Coronary artery (tissue), 2 donors: ENCODE measurements at regions not wholly inside any gene's neighbourhood (a gene's known extent, or its start where the extent isn't known, plus 50 kb on each side); places are given as distances from the start of the nearest gene placed in this dataset.

ENCODE experiments used
- DNase-seq: peaks from one replicate; pipeline ENCODE4 v3.0.0-alpha.2; 2017; ENCODE audit warnings: low spot score
- H3K27ac ChIP-seq, 2 donors: fragments of 200-600 bp; sonication (generic); one replicate each; pipeline ENCODE4 v1.5.1; 2016 to 2019
- H3K4me3 ChIP-seq: fragments of 200-600 bp; sonication (generic); 2 replicates; pipeline ENCODE4 v1.5.1; 2016; ENCODE audit warnings: mild to moderate bottlenecking, moderate library complexity
- TF ChIP-seq, protein P1 (sequence below): fragments of 200-600 bp; sonication (generic); IDR thresholded peaks from one replicate; pipeline ENCODE4 v1.5.1; 2019; ENCODE audit warnings: antibody characterized with exemption

DNA sequence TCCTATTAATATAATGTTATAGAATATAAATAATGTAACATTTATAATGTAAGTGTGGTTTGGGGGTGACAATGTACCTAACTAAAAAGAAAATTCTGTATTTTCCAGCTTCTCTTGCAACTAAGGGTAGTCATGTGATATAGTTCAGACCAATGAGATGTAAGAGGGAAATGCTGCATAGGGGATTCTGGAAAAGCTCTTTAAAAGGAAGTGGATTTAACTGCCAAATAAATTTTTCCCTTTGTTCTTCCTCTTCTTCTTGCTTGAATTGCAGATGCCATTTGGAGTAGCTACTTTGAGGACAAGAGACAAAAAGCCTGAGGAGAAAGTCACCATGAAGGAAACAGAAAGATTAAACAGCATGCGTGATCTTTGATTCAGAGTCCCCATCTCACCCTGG is 194.3 kb downstream of the PTEN start:
- peak overlapping the region in 1 of 2 donors; percentile 10 for H3K27ac ChIP-seq
- TF ChIP-seq, protein P1, sequence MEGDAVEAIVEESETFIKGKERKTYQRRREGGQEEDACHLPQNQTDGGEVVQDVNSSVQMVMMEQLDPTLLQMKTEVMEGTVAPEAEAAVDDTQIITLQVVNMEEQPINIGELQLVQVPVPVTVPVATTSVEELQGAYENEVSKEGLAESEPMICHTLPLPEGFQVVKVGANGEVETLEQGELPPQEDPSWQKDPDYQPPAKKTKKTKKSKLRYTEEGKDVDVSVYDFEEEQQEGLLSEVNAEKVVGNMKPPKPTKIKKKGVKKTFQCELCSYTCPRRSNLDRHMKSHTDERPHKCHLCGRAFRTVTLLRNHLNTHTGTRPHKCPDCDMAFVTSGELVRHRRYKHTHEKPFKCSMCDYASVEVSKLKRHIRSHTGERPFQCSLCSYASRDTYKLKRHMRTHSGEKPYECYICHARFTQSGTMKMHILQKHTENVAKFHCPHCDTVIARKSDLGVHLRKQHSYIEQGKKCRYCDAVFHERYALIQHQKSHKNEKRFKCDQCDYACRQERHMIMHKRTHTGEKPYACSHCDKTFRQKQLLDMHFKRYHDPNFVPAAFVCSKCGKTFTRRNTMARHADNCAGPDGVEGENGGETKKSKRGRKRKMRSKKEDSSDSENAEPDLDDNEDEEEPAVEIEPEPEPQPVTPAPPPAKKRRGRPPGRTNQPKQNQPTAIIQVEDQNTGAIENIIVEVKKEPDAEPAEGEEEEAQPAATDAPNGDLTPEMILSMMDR = no peak
- DNase-seq = no peak

DNA sequence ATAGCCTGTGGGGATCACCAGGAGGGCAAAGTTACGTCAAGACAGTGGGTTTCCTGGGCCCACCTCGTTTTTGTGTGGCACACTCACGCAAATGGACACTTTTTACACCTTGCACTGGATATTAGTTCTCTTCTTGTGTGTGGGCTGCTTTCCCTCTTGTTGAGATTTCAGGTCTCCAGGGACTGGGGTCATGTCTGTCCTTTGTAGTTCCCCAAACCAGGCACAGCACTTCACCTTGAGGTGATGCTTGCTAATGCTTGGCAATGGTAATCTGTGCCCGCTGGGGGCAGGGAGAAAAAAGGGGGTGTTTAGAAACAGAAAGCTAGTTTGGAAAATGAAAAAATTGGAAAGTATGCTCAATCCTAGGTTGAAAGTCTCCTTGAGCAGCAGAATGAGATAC is 195.3 kb downstream of the PTEN start:
- H3K4me3 ChIP-seq = no peak overlapping the region
- DNase-seq = no peak
- H3K27ac ChIP-seq = no peak overlapping the region
- TF ChIP-seq, protein P1 = no peak

More for the DNA sequence above, 194.3 kb downstream of the PTEN start:
- H3K4me3 ChIP-seq = no peak overlapping the region

DNA sequence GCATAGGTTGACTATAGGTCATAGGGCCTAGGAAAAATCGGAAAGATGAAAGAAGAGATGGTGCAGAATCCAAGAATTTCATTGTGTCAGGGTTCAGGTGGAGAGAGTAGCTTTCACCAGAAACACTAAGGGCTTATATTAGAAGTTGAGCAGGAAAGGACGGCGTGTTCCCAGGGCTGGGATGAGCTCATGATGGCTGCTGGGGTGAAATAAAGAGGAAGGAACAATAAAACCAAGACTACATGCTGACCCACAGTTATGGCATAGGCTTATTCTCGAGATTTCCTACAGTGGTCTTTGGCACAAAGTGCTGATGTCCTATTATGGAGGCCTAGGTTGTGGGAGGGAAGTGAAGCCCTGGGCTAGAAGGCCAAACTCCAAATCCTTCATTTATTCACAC is 195.8 kb downstream of the PTEN start:
- TF ChIP-seq, protein P1 = no peak
- no peak for DNase-seq
- no peak overlapping the region for H3K4me3 ChIP-seq
- no peak overlapping the region for H3K27ac ChIP-seq

DNA sequence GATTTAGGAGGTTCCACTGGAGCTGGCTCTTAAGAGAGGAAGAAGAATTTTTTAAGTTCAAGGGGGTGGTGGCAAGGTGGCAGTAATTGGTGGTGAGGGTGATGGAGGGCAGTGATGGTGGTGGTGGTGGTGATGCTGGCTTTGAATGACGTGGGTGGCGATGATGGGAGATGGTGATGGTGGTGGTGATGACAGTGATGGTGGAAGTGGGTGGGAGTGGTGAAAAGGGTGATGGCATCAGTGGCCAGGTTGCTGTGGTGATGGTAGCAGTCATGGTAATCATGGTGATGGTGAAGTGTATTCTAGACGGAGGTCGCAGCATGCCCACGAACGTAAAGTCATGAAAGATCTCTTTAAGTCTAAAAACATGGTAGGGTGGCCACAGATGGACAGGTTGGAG is 197.3 kb downstream of the PTEN start:
- TF ChIP-seq, protein P1 = no peak
- Histone ChIP-seq H3K27ac (no peak overlapping the region), H3K4me3 (no peak overlapping the region)
- DNase-seq = no peak

DNA sequence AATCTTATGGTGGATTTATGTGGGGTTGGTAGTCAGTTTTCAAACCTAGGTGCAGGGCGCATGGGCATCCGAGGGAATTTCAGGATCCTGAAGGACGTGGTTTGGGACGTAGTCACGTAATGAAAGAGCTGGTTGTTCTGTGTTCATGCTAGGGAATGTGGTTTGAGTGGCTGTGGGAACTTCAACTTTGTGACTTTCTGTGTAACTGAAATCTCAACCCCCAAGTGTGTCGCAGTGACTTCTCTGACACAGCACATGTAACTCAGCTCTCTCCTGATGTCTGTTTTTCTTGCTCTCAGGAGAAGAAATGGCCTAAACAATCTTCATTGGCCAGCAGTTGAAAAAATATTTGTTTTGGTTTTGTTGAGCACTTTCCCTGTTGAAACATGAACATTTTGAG is 199.0 kb downstream of the PTEN start:
- peak overlapping the region; percentile 72 to 84 for H3K27ac ChIP-seq
- no peak overlapping the region for H3K4me3 ChIP-seq
- TF ChIP-seq, protein P1 = no peak
- no peak for DNase-seq

DNA sequence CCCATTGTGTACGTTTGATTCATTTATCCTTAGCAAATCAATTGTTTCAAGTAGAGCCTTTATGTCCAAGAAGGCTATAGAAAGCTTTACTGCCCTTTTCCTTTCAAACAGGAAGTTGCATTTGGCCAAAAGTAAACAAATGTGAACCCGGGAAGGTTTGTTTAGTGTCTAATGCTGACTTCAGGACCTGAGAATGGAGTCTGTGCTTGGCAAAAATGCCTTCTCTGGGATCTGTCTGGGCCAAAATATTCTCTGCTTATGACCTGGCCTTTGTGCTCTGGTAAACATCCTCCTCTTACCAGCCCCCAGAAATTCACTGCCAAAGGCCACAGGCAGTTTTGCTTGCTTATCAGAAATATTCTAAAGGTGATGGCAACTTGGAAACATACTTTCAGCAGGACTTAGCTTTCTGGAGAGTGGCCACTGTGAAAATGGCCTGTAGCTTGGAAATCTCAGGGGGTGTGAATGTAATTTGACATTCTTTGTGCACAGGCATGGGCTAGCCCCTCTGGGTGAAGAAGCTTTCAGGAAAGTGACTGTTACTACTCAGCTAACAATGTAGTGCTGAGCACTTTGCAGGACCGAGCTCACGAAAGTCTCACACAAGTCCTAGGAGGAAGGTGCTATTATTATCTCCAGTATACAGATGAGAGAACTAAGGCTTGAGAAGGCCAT is 199.5 kb downstream of the PTEN start:
- H3K27ac ChIP-seq = peak overlapping the region; percentile 72 to 84
- TF ChIP-seq, protein P1 = no peak
- DNase-seq = no peak
- H3K4me3 ChIP-seq = no peak overlapping the region

DNA sequence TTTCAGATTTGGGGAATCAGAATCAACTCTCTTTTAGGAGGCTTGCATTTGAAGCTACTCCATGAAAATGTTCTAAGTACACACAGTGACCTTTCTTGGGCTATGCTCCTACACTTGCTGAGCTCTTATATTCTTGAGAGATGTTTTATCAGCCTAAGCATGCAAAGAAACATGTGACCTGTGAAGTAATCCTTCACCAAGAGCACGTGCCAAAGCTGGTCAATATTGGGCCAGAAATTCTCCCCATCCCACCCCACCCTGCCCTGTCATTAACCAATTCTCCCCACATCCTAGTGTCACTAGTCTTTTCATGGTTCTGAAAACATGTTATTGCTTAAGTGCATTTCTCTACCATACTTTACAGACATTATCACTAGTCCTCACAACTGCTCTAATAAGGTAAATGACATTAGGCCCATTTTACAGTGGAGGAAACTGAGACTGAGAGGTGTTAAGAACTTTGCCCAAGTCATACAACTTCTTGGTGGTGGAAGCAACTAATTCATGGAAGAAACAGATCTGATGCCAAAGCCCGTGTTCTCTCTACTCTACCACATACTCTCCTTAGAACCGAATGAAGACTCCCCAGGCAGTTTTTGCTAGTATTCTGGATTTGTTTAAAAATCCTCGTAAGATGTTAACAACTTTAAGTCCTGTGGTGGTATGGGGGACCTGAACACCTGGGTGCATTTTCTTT is 200.6 kb downstream of the PTEN start:
- H3K4me3 ChIP-seq = no peak overlapping the region
- no peak for DNase-seq
- peak overlapping the region in 1 of 2 donors; percentile 84 for H3K27ac ChIP-seq

More for the DNA sequence above, 200.6 kb downstream of the PTEN start:
- TF ChIP-seq, protein P1 = no peak
